Keratinocyte (primary cell): ENCODE measurements at regions not wholly inside any gene's neighbourhood (a gene's known extent, or its start where the extent isn't known, plus 50 kb on each side); places are given as distances from the start of the nearest gene placed in this dataset.

Source experiments
- DNase-seq: peaks from one replicate; pipeline ENCODE4 v3.0.0-alpha.2; 2011; ENCODE audit warnings: low read depth, missing footprints, low spot score
- FAIRE-seq: peaks from 2 replicates; lab custom pipeline; 2011; peaks lifted over from hg19 to GRCh38; lab: Jason Lieb, UNC
- H2AFZ ChIP-seq: 2 replicates; pipeline ENCODE4 v1.6.0; 2012; ENCODE audit warnings: low read length, control low read depth, inconsistent platforms; ENCODE audit not compliant: control insufficient read depth
- H3K27ac ChIP-seq: 2 replicates; pipeline ENCODE4 v1.5.1; 2011; ENCODE audit warnings: low read length; ENCODE audit not compliant: control insufficient read depth, insufficient read depth
- H3K27me3 ChIP-seq: 3 replicates; pipeline ENCODE4 v1.6.0; 2011; ENCODE audit warnings: low read length; ENCODE audit not compliant: control insufficient read depth, insufficient read depth; ENCODE audit errors: extremely low read depth
- H3K36me3 ChIP-seq, 2 experiments: 2 replicates in 1 of 2; 3 replicates in 1 of 2; pipeline ENCODE4 v1.5.1; 2011; ENCODE audit warnings: low read length in 2 of 2, mild to moderate bottlenecking in 1 of 2; ENCODE audit not compliant: control insufficient read depth in 2 of 2, insufficient read depth in 2 of 2; ENCODE audit errors: extremely low read depth in 1 of 2
- H3K4me1 ChIP-seq: 3 replicates; pipeline ENCODE4 v1.5.1; 2011; ENCODE audit warnings: low read length; ENCODE audit not compliant: control insufficient read depth, insufficient read depth; ENCODE audit errors: extremely low read depth
- H3K4me2 ChIP-seq: 3 replicates; pipeline ENCODE4 v1.6.0; 2011; ENCODE audit warnings: low read depth, low read length; ENCODE audit not compliant: control insufficient read depth, insufficient read depth; ENCODE audit errors: extremely low read depth
- H3K4me3 ChIP-seq, 3 experiments: fragments of 200-600 bp in 1 of 3; sonication (generic) in 1 of 3; 2 replicates in 2 of 3; 3 replicates in 1 of 3; pipeline ENCODE4 v1.5.1; 2011 to 2016; ENCODE audit warnings: low read length in 3 of 3, mild to moderate bottlenecking in 3 of 3, control low read depth in 2 of 3, inconsistent platforms in 1 of 3, low read depth in 1 of 3, mixed read lengths in 1 of 3, mixed run types in 1 of 3, moderate library complexity in 1 of 3; ENCODE audit not compliant: control insufficient read depth in 2 of 3, insufficient read depth in 2 of 3; ENCODE audit errors: extremely low read depth in 1 of 3
- H3K79me2 ChIP-seq: 2 replicates; pipeline ENCODE4 v1.6.0; 2012; ENCODE audit warnings: low read length; ENCODE audit not compliant: control insufficient read depth, insufficient read depth
- H3K9ac ChIP-seq: 3 replicates; pipeline ENCODE4 v1.6.0; 2011; ENCODE audit warnings: low read length; ENCODE audit not compliant: control insufficient read depth, insufficient read depth; ENCODE audit errors: extremely low read depth
- H3K9me1 ChIP-seq: 3 replicates; pipeline ENCODE4 v1.6.0; 2011; ENCODE audit warnings: low read length; ENCODE audit not compliant: control insufficient read depth, insufficient read depth; ENCODE audit errors: extremely low read depth
- H3K9me3 ChIP-seq: 2 replicates; pipeline ENCODE4 v1.5.1; 2012; ENCODE audit warnings: low read depth, low read length; ENCODE audit not compliant: control insufficient read depth
- H4K20me1 ChIP-seq: 3 replicates; pipeline ENCODE4 v1.6.0; 2011; ENCODE audit warnings: low read length; ENCODE audit not compliant: control insufficient read depth, insufficient read depth; ENCODE audit errors: extremely low read depth
- EZH2 ChIP-seq: IDR thresholded peaks from one replicate; pipeline ENCODE4 v1.6.1; 2012; ENCODE audit warnings: inconsistent platforms, mild to moderate bottlenecking, low read length, moderate library complexity
- dilution Hi-C: fragments of 300-500 bp; cut with MboI; formaldehyde crosslinking; loops from one replicate; pipeline ENCODE4 v1.7.0; 2020; ENCODE audit warnings: low sequenced_read_pairs; ENCODE audit not compliant: extremely low pct_ligation_motif_present
- TF ChIP-seq, protein P1 (sequence below), 3 experiments: IDR thresholded peaks in 1 of 3; conservative IDR thresholded peaks in 1 of 3; optimal IDR thresholded peaks in 1 of 3; 2 replicates in 2 of 3; 3 replicates in 1 of 3; pipeline versions ENCODE3 to v1.5.1; 2011; ENCODE audit warnings: low read length in 3 of 3, mild to moderate bottlenecking in 3 of 3, moderate library complexity in 2 of 3, control low read depth in 1 of 3, inconsistent platforms in 1 of 3; ENCODE audit not compliant: insufficient read depth in 2 of 3; ENCODE audit errors: extremely low read depth in 1 of 3

DNA sequence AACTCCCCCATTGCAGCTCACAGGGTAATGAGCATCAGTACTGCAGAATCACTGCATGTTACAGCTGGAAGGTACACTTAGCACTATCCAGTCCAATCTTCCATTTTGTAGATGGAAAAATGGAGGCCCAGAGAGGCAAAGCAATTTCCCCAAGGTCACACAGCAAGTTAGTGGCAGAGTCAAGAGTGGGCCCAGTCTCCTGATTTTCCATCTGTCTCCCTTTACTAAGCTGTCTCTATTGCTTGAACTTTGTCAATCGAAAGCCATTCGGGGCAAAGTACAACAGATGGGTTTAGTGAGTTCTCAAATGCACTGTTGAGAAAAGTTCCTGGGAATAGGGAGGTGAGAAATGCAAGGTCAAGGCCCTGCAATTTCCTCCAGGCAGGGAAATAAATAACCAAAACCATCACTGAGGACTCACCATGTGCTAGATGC is 50.4 kb upstream of the IFFO2 start:
- H3K79me2 ChIP-seq = no peaks in the 10 kb centered on the region
- DNase-seq (no peak), FAIRE-seq (no peak)
- no peaks in the 10 kb centered on the region for H3K36me3 ChIP-seq
- H3K4me3 ChIP-seq = no peak overlapping the region
- peaks cover 2% of the 10 kb centered on the region for H3K9me1 ChIP-seq
- no peaks in the 10 kb centered on the region for H4K20me1 ChIP-seq
- H3K4me2 ChIP-seq = no peak overlapping the region
- H3K9me3 ChIP-seq = peaks cover 2% of the 10 kb centered on the region
- H3K27ac ChIP-seq = no peak overlapping the region
- no peak for TF ChIP-seq EZH2
- TF ChIP-seq, protein P1, sequence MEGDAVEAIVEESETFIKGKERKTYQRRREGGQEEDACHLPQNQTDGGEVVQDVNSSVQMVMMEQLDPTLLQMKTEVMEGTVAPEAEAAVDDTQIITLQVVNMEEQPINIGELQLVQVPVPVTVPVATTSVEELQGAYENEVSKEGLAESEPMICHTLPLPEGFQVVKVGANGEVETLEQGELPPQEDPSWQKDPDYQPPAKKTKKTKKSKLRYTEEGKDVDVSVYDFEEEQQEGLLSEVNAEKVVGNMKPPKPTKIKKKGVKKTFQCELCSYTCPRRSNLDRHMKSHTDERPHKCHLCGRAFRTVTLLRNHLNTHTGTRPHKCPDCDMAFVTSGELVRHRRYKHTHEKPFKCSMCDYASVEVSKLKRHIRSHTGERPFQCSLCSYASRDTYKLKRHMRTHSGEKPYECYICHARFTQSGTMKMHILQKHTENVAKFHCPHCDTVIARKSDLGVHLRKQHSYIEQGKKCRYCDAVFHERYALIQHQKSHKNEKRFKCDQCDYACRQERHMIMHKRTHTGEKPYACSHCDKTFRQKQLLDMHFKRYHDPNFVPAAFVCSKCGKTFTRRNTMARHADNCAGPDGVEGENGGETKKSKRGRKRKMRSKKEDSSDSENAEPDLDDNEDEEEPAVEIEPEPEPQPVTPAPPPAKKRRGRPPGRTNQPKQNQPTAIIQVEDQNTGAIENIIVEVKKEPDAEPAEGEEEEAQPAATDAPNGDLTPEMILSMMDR (optimal IDR thresholded peaks at IDR 0.05 in 1 of 3, IDR thresholded peaks at IDR 0.05 in 1 of 3, conservative IDR thresholded peaks at IDR 0.05 in 1 of 3; ENCODE audit: extremely low read depth in 1 of 3, insufficient read depth in 2 of 3, low read length in 3 of 3) = no peak
- no peak overlapping the region for H3K9ac ChIP-seq
- H3K27me3 ChIP-seq = no peaks in the 10 kb centered on the region
- H3K4me1 ChIP-seq = peaks cover 25% of the 10 kb centered on the region
- no peak overlapping the region for H2AFZ ChIP-seq
- dilution Hi-C loops = no loop called here
